ENCODE measurements at regions not wholly inside any gene's neighbourhood (a gene's known extent, or its start where the extent isn't known, plus 50 kb on each side); places are given as distances from the start of the nearest gene placed in this dataset.

GRCh38 chr7:47221826-47222225, 360.1 kb downstream of the TNS3 start:
- DNase-seq: no peak

- no peak for DNase-seq
Observed at GRCh38 chr7:47218378-47219176, 363.3 kb downstream of the TNS3 start.

- DNase-seq: no peak
Observed at GRCh38 chr7:47217570-47218360, 364.1 kb downstream of the TNS3 start.

- DNase-seq: no peak
Observed at GRCh38 chr7:47217086-47217485, 364.8 kb downstream of the TNS3 start.

GRCh38 chr7:47216439-47216838, 365.5 kb downstream of the TNS3 start:
- DNase-seq: no peak

- DNase-seq: no peak
Observed at GRCh38 chr7:47215640-47216039, 366.3 kb downstream of the TNS3 start.

- no peak for DNase-seq
Observed at GRCh38 chr7:47215049-47215448, 366.9 kb downstream of the TNS3 start.

- no peak for DNase-seq
Observed at GRCh38 chr7:47213276-47213675, 368.6 kb downstream of the TNS3 start.

GRCh38 chr7:47211519-47211973, 370.4 kb downstream of the TNS3 start:
- DNase-seq: no peak

GRCh38 chr7:47210281-47210854, 371.5 kb downstream of the TNS3 start:
- no peak for DNase-seq

GRCh38 chr7:47207956-47208355, 374.0 kb downstream of the TNS3 start:
- DNase-seq: no peak

- DNase-seq: no peak
Observed at GRCh38 chr7:47204709-47205108, 377.2 kb downstream of the TNS3 start.

- no peak for DNase-seq
Observed at GRCh38 chr7:47202146-47202783, 379.6 kb downstream of the TNS3 start.

- DNase-seq: no peak
Observed at GRCh38 chr7:47198159-47198558, 383.8 kb downstream of the TNS3 start.

- DNase-seq: no peak
Observed at GRCh38 chr7:47197486-47197885, 384.4 kb downstream of the TNS3 start.

GRCh38 chr7:47196737-47197136, 385.2 kb downstream of the TNS3 start:
- DNase-seq: no peak

- no peak for DNase-seq
Observed at GRCh38 chr7:47196106-47196645, 385.7 kb downstream of the TNS3 start.

- no peak for DNase-seq
Observed at GRCh38 chr7:47195641-47196040, 386.3 kb downstream of the TNS3 start.

- no peak for DNase-seq
Observed at GRCh38 chr7:47194516-47195057, 387.3 kb downstream of the TNS3 start.

- DNase-seq: no peak
Observed at GRCh38 chr7:47192978-47193377, 388.9 kb downstream of the TNS3 start.

GRCh38 chr7:47191876-47192291, 390.0 kb downstream of the TNS3 start:
- DNase-seq: no peak

- no peak for DNase-seq
Observed at GRCh38 chr7:47191316-47191715, 390.6 kb downstream of the TNS3 start.

GRCh38 chr7:47190462-47190861, 391.4 kb downstream of the TNS3 start:
- no peak for DNase-seq

Data from activated T-cell treated with anti-CD3 and anti-CD28 coated beads, Interleukin-2, amount 50 U/mL, for 48 hours (primary cell).